GM21381 (cell line): ENCODE measurements at regions not wholly inside any gene's neighbourhood (a gene's known extent, or its start where the extent isn't known, plus 50 kb on each side); places are given as distances from the start of the nearest gene placed in this dataset.

Experiments used
- ATAC-seq: cut with Tn5 transposase; IDR thresholded peaks from one replicate; pipeline ENCODE4 v1.9.1; 2021; ENCODE audit warnings: mild to moderate bottlenecking, moderate library complexity; ENCODE audit not compliant: unreplicated experiment

DNA sequence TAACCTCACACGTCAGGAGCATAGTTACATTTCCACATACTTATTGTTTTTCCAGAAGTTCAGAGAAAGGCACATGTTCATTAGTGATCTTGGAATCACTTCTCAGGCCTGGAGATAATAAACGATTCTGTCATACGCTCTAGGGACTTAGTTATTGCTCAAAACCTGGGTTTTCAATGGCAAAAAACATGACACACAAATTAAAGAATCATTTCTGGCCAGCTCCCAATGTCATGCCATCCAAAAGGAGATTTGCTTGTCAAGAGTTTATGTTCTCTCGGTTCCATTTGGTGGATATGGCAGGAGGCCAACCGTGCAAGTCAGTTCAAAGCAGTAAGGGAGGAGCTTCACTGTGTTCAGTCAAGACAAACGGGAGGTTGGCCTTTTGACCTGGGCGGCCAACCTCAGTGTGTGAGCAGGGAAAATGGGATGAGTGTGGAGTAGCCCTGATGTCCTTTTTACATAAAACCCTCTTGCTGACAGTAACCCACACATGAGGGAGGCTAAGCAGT, 123.4 kb downstream of the NXNL2 start:
- no peak for ATAC-seq

GRCh38 chr9:88659126-88659525, 124.1 kb downstream of the NXNL2 start:
- no peak for ATAC-seq

DNA sequence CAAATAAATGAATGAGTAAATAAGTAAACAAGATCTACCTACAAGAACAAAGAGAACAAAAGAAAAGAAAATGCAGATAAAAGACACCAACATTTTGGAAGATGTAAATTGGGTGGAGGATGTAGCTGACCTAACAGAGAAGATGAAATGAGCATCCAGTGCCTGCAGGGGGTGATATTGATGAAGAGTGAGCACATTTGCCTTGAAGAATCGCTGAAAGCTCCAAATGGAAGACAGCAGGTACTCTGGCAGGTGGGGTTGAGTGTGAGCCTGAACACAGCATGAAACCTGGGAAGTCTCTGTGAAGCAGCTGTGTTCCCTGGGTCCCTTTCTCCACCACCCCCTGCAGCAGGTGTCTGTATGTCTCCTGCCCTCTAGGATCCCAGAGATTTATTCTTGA, 125.6 kb downstream of the NXNL2 start:
- ATAC-seq, result no peak

DNA sequence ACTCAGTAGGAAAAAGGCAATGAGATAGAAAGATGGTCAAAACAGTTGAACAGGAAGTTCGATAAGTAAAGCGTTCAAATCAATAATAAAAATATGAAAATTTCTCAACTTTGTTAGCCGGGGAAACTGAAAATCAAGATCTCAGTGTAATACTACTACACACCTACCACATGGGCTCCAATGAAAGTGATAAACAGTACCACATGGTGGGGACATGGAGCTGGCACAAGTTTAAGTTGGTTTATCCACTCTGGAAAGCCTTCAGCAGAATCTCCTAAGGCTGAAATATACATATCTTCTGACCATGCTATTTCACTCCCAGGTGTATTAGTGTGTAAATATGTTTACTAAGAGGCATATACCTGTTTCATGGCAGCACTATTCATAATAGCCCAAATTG, 126.8 kb downstream of the NXNL2 start:
- no peak for ATAC-seq

- ATAC-seq, result no peak
Observed at GRCh38 chr9:88663771-88664419, 128.9 kb downstream of the NXNL2 start.

DNA sequence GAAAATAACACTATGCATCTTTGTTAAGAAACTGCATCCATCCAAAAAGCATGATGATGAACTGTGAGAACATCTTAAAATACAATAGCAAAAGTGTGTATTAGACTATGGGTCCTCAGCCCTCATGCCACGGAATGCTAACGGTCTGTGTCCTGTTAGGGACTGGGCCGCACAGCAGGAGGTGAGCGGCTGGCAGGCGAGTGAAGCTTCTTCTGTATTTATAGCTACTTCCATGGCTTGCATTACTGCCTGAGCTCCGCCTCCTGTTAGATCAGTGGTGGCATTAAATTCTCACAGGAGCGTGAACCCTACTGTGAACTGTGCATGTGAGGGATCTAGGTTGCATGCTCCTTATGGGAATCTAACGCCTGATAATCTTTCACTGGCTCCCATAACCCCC, 129.8 kb downstream of the NXNL2 start:
- no peak for ATAC-seq

- no peak for ATAC-seq
Observed at GRCh38 chr9:88672874-88673689, 138.1 kb downstream of the NXNL2 start.

DNA sequence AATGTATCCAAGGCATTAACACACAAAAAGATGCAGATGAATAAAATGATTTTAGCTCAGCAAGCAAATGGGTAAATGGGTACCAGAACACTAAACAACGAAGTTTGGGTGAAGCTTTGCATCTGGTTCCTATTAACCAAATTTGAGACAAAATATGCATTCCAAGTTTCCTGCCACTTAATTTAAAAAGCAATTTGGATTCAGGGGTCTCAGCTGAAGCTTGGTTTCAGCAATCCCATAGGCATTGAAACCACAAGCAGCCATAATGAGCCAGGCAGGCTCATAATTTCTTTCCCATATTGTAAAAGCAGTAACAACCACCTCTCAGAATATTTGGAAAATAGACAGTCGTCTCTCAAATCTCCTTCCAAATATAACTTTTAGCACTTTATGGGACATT, 138.9 kb downstream of the NXNL2 start:
- no peak for ATAC-seq

DNA sequence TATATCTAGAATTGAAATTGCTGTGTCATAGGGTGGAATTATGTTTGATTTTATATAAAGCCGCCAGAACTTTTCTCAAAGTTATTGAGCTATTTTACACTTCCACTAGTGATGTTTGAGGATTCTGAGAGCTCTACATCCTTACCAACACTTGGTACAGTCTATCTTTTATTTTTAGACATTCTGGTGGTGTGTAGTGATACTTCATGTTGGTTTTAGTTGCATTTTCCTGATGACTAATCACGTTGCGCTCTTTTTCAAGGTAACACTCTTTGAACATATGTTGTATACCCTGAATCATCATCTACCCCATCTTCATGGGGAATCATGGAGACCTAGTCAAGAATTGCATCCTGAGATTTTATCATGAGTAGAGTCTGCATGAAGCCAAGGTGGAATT, 141.7 kb downstream of the NXNL2 start:
- ATAC-seq, result no peak

DNA sequence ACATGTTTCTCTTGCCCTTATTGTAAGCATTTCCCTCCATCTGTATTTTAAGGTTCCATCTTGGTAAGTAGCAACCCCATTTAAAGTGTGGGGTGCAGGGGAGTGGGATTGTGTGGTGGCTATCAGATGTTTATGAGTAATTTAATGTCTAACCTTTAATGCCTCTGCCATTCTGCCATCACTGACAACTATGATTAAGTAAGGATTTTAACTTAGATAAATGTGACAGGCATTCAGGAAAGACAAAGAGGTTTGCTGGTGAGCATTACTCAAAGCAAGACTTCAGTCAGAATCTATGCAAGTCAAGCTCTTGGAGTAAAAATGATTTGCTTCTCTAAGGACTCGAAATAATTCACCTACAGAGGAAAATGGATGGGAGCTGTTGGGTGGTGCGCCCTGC, 143.0 kb downstream of the NXNL2 start:
- ATAC-seq, result no peak

DNA sequence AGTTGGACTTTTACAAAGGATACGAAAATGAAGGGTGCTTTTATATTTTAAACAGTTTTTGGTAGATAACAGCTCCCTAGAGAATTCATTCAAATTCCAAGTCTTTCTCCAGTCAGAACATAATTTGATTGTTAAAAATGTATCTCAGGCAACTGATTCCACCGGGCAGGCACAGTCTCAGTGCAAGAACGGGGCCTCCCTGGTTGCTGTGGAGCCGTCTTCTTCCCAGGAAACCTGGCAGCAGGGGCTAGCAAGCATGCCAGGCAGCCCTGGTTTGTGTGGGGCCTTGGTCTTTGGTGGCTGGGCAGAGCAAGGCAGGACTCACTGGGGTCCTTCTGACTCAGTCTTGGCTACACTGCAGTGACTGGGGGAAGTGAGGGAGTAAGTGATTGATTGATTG, 143.5 kb downstream of the NXNL2 start:
- no peak for ATAC-seq

- no peak for ATAC-seq
Observed at GRCh38 chr9:88680041-88680440, 145.1 kb downstream of the NXNL2 start.

DNA sequence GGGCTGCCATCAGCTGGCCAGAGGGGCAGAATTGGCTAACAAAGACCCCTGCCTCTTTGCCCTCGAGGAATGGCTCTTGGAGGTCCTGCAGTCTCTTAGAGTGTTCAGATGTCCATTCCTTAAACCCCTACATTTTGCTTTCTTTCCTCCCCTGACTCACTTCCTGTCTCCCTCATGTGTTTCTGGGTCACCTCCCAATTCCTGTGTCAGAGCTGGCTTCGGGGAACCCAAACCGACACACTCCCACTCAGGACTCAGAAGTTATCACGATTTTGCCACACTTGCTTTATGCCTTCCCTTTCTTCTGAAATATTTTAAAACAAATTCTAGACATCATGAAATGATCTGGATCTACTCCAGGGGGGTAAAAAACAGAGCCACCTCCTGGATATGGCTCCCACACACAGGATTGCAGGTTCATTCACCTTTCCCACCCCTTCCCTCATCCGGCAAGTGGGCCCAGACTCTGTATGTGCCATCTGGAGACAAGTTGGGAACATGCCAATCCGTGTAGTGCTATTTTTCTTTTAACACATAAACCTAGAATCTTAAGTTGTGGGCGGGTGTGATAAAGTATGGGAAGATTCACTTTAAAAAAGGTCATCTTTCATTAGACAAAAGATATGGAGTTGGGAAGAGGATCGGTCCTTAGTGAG, 145.7 kb downstream of the NXNL2 start:
- ATAC-seq, result no peak

DNA sequence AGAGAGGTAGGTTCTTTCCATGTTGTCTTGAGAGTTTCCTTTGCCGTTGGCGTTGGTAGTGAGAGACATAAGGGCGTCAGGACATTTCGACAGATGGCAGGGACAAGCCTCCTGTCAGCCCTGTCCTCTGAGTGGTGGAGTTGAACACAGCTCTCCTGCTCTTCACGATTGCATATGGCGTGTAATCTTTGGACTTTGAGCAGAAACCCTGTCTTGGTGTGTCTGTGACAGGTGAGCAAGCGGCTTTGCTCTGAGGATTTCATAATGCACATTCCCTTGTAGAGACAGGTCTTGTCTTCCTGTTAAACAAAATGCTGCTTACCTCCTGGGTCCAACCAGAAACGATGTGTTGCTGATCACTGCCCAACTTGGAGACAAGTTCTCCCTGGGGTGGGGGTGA, 146.5 kb downstream of the NXNL2 start:
- ATAC-seq, result no peak

GRCh38 chr9:88682431-88682831, 147.5 kb downstream of the NXNL2 start:
- ATAC-seq, result no peak

DNA sequence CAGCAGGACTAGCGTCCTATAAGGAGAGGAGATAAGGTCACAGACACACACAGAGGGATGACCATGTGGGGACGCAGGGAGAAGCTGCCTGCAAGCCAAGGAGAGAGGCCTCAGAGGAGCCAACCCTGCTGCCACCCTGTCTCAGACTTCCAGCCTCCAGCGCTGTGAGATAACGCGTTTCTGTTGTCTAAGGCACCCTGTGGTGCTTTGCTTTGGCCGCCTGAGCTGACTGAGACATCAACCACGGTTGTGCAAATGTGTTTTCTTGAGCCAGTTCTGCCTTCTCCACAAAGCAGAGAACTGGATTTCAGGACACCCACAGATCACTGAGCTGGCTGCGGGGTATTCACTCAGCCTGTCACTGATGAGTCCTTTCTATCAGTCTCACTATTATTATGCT, 149.1 kb downstream of the NXNL2 start:
- ATAC-seq, result no peak

- ATAC-seq, result no peak
Observed at GRCh38 chr9:88684845-88685244, 149.9 kb downstream of the NXNL2 start.

DNA sequence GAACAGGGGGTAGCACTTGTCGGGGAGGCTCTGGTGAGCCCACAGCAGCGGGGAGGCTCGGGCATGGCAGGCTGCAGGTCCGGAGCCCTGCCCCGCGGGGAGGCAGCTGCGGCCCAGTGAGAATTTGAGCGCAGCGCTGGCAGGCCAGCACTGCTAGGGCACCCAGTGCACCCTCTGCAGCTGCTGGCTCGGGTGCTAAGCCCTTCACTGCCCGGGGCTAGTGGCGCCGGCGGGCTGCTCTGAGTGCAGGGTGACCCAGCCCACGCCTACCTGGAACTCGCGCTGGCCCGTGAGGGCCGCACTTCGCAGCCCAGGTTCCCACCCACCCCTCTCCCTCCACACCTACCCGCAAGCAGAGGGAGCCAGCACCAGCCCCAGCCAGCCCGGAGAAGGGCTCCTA, 151.0 kb downstream of the NXNL2 start:
- ATAC-seq, result no peak

- ATAC-seq, result no peak
Observed at GRCh38 chr9:88689509-88690298, 154.7 kb downstream of the NXNL2 start.

DNA sequence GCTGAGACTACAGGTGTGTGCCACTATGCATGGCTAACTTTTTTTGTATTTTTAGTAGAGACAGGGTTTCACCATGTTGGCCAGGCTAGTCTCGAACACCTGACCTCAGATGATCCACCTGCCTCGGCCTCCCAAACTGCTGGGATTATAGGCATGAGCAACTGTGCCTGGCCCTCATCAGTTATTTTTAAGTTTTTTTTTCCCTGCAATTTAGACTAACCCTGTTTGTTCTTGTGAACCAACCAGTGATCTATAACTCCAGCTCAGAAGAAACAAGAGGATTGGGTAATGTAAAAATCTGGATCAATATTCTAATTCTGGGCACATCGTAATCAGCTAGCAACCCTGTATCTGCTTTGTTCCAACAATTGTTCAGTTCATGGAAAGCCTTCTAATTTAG, 155.7 kb downstream of the NXNL2 start:
- no peak for ATAC-seq

- no peak for ATAC-seq
Observed at GRCh38 chr9:88691091-88691490, 156.1 kb downstream of the NXNL2 start.
